SU-DHL-6 (cell line): ENCODE measurements at regions not wholly inside any gene's neighbourhood (a gene's known extent, or its start where the extent isn't known, plus 50 kb on each side); places are given as distances from the start of the nearest gene placed in this dataset.

Source experiments
- CTCF ChIP-seq: fragments of 200-600 bp; sonication (generic); IDR thresholded peaks from one replicate; pipeline ENCODE4 v1.5.1; 2017; ENCODE audit warnings: antibody characterized with exemption, mild to moderate bottlenecking, low read length, moderate library complexity; ENCODE audit not compliant: insufficient read depth, poor library complexity, severe bottlenecking
- EZH2phosphoT487 ChIP-seq: fragments of 200-600 bp; sonication (generic), shearing (Covaris generic); conservative IDR thresholded peaks from 2 replicates; pipeline ENCODE4 v1.6.1; 2018; ENCODE audit warnings: mild to moderate bottlenecking, antibody characterized with exemption, low read length, moderate library complexity, mixed read lengths

- TF ChIP-seq CTCF (no peak), EZH2phosphoT487 (no peak)
These were observed 249.0 kb downstream of the PTPRU start for GRCh38 chr1:29485096-29485925.
